ENCODE measurements at regions not wholly inside any gene's neighbourhood (a gene's known extent, or its start where the extent isn't known, plus 50 kb on each side); places are given as distances from the start of the nearest gene placed in this dataset.

GRCh38 chr2:64762301-64762997, 108.7 kb upstream of the SERTAD2 start:
- Histone ChIP-seq H3K79me2 (ENCODE audit: insufficient read depth, low read length) (no peaks in the 10 kb centered on the region), H4K20me1 (ENCODE audit: insufficient read depth, low read length) (no peaks in the 10 kb centered on the region), H3K27ac (ENCODE audit: low read length) (no peak overlapping the region), H2AFZ (ENCODE audit: low read depth, low read length) (no peak overlapping the region), H3K9ac (ENCODE audit: low read depth, low read length) (no peak overlapping the region), H3K4me3 (ENCODE audit: low read depth in 1 of 2, low read length in 2 of 2) (no peak overlapping the region), H3K4me1 (ENCODE audit: insufficient read depth, low read length) (peaks cover 9% of the 10 kb centered on the region), H3K4me2 (ENCODE audit: insufficient read depth, low read length) (no peak overlapping the region), H3K36me3 (ENCODE audit: insufficient read depth, low read length) (no peaks in the 10 kb centered on the region), H3K9me3 (ENCODE audit: insufficient read depth, low read length, severe bottlenecking) (no peaks in the 10 kb centered on the region), H3K27me3 (ENCODE audit: insufficient read depth, low read length, poor library complexity) (peaks cover 5% of the 10 kb centered on the region)
- ATAC-seq (ENCODE audit: insufficient read depth, low read depth) = no peak
- no peak for DNase-seq
- no peak for TF ChIP-seq EZH2 (IDR thresholded peaks at IDR 0.05; ENCODE audit: borderline replicate concordance, low read depth, low read length, severe bottlenecking)
- TF ChIP-seq, protein P1, sequence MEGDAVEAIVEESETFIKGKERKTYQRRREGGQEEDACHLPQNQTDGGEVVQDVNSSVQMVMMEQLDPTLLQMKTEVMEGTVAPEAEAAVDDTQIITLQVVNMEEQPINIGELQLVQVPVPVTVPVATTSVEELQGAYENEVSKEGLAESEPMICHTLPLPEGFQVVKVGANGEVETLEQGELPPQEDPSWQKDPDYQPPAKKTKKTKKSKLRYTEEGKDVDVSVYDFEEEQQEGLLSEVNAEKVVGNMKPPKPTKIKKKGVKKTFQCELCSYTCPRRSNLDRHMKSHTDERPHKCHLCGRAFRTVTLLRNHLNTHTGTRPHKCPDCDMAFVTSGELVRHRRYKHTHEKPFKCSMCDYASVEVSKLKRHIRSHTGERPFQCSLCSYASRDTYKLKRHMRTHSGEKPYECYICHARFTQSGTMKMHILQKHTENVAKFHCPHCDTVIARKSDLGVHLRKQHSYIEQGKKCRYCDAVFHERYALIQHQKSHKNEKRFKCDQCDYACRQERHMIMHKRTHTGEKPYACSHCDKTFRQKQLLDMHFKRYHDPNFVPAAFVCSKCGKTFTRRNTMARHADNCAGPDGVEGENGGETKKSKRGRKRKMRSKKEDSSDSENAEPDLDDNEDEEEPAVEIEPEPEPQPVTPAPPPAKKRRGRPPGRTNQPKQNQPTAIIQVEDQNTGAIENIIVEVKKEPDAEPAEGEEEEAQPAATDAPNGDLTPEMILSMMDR (IDR thresholded peaks at IDR 0.05; ENCODE audit: borderline replicate concordance, extremely low read depth, low read length, poor library complexity, severe bottlenecking) = no peak

DNA sequence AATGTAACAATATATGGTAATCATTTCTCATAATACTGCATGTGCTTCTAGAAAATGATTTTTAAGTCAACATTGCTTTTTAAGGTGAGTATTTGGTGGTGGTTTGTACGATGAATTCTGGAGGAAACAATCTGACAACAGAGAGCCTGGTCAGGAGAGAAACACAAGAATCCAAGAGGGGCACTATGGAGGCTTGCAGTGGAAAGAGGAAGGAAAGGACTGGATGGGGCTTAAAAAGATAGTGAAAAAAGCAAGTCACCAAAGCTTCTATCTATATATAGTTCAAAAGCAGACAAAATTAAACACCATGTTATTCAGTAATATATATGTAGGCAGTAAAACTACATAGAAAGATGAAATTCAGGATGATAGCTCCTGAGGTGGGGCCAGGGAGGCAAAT, 109.4 kb upstream of the SERTAD2 start:
- Histone ChIP-seq H3K4me1 (ENCODE audit: insufficient read depth, low read length) (peaks cover 15% of the 10 kb centered on the region), H3K9me3 (ENCODE audit: insufficient read depth, low read length, severe bottlenecking) (no peaks in the 10 kb centered on the region), H2AFZ (ENCODE audit: low read depth, low read length) (no peak overlapping the region), H3K36me3 (ENCODE audit: insufficient read depth, low read length) (no peaks in the 10 kb centered on the region), H3K4me2 (ENCODE audit: insufficient read depth, low read length) (no peak overlapping the region), H3K79me2 (ENCODE audit: insufficient read depth, low read length) (no peaks in the 10 kb centered on the region), H4K20me1 (ENCODE audit: insufficient read depth, low read length) (no peaks in the 10 kb centered on the region), H3K27ac (ENCODE audit: low read length) (no peak overlapping the region), H3K27me3 (ENCODE audit: insufficient read depth, low read length, poor library complexity) (peaks cover 9% of the 10 kb centered on the region), H3K4me3 (ENCODE audit: low read depth in 1 of 2, low read length in 2 of 2) (no peak overlapping the region), H3K9ac (ENCODE audit: low read depth, low read length) (no peak overlapping the region)
- TF ChIP-seq, protein P1 (IDR thresholded peaks at IDR 0.05; ENCODE audit: borderline replicate concordance, extremely low read depth, low read length, poor library complexity, severe bottlenecking) = no peak
- TF ChIP-seq EZH2 (IDR thresholded peaks at IDR 0.05; ENCODE audit: borderline replicate concordance, low read depth, low read length, severe bottlenecking) = no peak
- DNase-seq = no peak
- no peak for ATAC-seq (ENCODE audit: insufficient read depth, low read depth)

- H3K79me2 ChIP-seq (ENCODE audit: insufficient read depth, low read length) = no peaks in the 10 kb centered on the region
- no peak overlapping the region for H3K4me3 ChIP-seq (ENCODE audit: low read depth in 1 of 2, low read length in 2 of 2)
- TF ChIP-seq, protein P1 (IDR thresholded peaks at IDR 0.05; ENCODE audit: borderline replicate concordance, extremely low read depth, low read length, poor library complexity, severe bottlenecking) = no peak
- TF ChIP-seq EZH2 (IDR thresholded peaks at IDR 0.05; ENCODE audit: borderline replicate concordance, low read depth, low read length, severe bottlenecking) = no peak
- no peak overlapping the region for H3K9ac ChIP-seq (ENCODE audit: low read depth, low read length)
- no peaks in the 10 kb centered on the region for H3K36me3 ChIP-seq (ENCODE audit: insufficient read depth, low read length)
- no peak for ATAC-seq (ENCODE audit: insufficient read depth, low read depth)
- no peaks in the 10 kb centered on the region for H3K9me3 ChIP-seq (ENCODE audit: insufficient read depth, low read length, severe bottlenecking)
- H4K20me1 ChIP-seq (ENCODE audit: insufficient read depth, low read length) = no peaks in the 10 kb centered on the region
- peaks cover 24% of the 10 kb centered on the region for H3K4me1 ChIP-seq (ENCODE audit: insufficient read depth, low read length)
- DNase-seq = no peak
- H3K4me2 ChIP-seq (ENCODE audit: insufficient read depth, low read length) = no peak overlapping the region
- no peak overlapping the region for H3K27ac ChIP-seq (ENCODE audit: low read length)
- no peak overlapping the region for H2AFZ ChIP-seq (ENCODE audit: low read depth, low read length)
- peaks cover 27% of the 10 kb centered on the region for H3K27me3 ChIP-seq (ENCODE audit: insufficient read depth, low read length, poor library complexity)
These were observed 111.6 kb upstream of the SERTAD2 start for GRCh38 chr2:64765160-64765805.

Data from DND-41 (cell line).